HG03439 (cell line): ENCODE measurements at regions not wholly inside any gene's neighbourhood (a gene's known extent, or its start where the extent isn't known, plus 50 kb on each side); places are given as distances from the start of the nearest gene placed in this dataset.

ENCODE experiments used
- ATAC-seq: cut with Tn5 transposase; IDR thresholded peaks from one replicate; pipeline ENCODE4 v1.9.1; 2021; ENCODE audit warnings: mild to moderate bottlenecking, moderate library complexity; ENCODE audit not compliant: unreplicated experiment

DNA sequence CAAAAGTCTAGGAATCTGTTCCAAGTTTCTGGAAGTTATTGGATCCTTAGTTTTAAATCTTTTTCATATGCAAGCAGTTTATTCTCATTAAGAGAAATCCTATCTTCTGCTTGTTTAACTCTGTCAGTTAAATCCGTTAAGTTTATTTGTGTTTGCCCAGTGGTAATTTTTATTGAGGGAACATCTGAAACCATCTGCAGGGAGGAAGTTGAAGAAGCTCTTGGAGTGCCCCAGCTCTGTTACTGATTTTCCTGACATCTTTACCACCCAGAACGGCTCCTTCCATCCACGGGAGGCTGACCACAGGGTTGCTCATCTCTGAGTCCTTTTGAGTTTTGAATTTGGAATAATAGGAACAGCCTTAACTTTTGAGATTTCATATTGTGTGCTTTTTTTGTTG is 99.9 kb upstream of the ZNF618 start:
- no peak for ATAC-seq

DNA sequence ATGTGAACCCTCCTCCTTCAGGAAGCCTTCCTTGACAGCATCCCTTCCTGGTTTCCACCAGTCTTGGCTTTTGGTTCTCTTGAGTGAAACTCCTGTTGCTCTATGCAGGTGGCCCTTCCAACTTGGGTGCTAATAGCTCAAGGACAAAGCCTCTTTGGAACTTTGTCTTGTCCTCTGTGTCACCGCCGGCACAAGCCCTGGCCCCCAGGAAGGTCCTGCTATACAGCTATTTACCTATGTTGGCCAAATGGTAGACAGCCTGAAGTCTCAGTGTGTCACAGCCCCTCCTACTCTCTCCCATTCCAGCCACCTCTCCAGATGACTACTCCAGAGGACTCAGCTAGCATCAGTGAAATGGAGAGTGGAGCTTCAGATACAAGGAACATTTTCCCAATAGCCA is 94.7 kb upstream of the ZNF618 start:
- ATAC-seq, result no peak

DNA sequence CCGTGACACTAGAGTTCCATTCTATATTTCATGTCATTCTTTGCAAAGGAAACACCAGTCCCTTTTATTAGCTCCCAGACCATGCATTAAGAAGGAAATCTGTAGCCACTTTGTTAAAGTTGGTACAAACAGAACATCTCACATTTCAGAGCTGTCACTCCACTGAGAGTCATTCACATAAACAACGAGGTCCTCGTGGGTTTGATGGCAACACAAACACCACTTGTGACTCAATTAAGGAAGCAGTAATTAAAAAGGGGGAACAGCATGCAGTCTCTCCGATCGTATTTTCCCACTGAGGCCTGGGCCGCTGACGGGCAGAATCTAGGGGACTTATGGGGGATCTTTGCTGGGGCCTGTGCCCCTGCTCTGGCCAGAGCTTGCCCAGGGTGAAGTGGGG is 94.2 kb upstream of the ZNF618 start:
- no peak for ATAC-seq

DNA sequence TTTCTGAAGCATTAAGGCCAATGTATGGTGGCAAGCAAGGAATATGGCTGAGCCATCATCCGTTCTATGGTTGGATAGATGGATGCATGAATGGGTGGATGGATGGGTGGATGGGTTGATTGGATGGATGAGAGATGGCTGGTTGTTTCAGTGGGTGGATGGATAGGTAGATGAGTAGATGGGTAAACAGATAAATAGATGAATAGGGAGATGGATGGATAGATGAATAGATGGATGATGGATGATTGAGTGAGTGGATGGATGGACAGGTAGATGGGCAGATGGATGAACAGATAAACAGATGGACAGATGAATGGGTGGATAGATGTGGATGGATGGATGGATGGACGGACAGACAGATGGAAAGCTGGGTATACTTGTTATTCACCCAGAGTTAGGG is 92.6 kb upstream of the ZNF618 start:
- ATAC-seq, result no peak

DNA sequence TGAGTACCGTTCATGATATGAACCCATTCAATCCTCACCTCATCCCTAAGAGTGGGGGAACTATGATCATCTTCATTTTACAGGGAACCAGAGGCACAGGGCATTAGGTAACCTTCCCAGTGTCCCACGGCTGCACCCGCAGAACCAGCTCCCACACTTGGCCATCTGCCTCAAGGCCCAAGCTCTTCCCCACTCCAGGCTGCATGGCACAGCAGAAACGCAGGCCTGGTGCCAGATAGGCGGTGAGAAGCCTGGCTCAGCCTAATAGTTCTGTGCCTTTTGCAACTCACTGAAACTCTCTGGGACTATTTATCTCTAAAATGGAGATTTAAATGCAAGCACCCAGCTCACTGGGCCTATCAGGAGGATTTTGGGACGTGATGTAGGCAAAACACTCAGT is 90.8 kb upstream of the ZNF618 start:
- ATAC-seq, result no peak

DNA sequence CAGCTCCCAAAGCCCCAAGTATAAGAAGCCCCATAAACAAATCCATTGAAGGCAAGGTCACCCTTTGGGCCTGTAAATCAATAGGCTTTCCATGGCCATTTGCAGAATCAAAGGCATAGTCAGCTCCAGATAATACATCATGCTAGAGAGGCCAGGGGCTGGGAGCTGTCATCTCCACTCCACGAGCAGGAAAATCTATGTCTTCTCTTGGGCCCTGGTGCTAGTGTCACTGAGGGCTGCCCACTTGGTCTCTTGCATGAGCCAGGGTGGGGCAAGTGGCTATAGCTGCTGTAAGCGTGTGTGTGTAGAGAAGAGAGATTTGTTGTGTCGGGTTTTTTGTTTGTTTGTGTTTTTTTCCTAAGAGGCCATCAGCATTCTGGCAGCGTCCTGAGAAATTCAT is 90.0 kb upstream of the ZNF618 start:
- no peak for ATAC-seq

DNA sequence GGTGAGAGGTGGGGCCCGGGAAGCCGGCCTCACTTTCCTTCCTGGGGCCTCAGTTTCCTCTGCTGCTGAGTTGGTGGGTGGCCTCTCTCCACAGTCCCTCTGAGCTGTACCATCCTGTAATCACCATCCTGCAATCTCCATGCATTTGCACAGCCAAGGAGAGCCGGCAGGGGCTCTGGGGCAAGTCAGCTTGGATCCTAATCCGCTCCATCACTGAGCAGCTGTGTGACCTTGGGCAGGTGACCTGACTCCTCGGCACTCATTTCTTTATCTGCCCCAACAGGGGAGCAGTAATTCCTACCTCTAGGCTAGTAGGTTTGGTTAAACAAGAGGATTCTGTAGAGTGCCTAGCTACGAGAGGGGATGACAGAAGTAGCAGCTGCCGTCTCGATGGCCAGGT is 88.2 kb upstream of the ZNF618 start:
- no peak for ATAC-seq

DNA sequence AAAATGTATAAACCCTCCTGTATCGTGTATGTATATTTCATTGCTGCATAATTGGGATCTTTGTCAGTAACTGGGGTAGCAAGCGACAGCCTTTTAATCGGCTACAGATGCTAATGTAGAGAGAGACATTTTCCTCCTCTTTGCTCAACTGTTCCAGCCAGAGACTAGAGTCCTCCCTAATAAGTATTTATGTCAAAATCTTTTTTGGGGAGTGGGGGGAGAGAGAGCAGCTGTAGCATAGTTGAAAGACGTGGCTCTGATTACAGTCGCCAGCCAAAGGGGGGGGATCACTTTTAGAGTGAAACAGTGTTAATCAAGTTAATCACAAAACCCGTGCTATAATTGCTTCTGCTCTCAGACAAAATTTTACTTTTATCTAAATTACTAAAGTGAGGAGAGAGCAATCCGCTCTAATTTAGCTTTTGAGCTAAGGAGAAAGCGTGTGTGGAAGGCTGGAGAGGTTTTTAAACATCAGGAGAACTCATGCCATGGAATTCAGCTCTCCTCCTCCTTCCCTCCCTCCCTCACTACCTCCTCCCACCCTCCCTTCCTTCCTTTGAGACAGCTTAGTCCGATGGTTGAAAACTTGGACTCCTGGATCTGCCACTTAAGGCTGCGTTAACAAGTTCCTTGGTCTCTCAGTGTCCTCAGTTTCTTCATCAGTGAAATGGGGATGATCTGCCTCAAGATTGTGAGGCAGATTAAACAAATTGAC is 87.3 kb upstream of the ZNF618 start:
- ATAC-seq, result no peak

DNA sequence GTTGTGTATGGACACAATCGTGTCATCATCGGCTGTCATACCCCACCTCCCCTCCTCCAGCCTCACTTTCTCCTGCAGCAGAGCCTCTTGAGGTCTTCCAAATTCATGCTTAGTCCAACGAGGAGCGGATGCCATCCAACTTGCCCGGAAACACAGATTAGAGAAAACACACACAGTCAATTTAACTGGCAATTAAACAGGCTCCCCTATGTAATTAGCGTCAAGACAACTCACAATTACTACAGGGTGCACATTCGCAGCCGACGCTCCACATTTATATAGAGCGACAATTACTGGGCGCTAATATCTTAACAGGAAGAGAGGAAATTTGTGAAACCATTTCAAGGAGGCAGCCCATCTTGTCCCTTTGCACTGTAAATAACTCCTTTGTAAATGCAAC is 86.0 kb upstream of the ZNF618 start:
- ATAC-seq, result no peak

DNA sequence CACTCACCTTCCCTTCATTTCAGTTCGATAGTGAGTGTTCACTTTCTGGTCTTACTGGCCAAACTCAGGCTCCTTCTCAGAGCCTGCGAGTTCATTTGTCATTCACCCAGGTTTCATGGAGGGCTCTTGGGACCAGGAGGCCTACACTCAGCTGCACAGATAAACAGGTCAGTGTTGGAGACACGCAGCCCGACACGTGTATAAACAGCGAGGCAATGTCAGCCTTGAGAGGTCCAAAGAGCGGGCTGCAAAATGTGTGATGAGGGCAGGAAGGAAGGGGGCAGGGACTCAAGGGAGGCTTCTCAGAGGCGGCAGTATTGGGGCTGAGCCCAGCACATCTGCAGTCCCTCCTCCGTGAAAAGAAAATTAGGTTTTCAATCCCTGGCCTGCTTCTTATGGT is 82.6 kb upstream of the ZNF618 start:
- ATAC-seq, result no peak

DNA sequence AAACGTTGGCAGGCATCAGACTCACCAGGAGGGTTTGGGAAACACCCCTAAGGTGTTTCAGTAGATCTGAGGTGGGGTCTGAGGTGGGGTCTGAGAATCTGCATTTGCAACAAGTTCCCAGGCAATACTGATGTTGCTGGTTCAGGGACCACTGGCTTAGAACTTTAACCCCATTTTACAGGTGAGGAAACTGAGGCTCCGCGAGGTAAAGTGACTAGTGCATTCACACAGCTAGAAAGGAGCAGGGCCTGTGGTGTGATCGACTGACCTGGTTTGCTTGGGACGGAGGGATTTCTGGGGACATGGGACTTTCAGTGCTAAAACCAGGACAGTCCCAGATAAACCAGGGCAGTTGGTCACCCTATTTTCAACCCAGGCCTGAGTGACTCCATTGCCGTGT is 81.4 kb upstream of the ZNF618 start:
- no peak for ATAC-seq

DNA sequence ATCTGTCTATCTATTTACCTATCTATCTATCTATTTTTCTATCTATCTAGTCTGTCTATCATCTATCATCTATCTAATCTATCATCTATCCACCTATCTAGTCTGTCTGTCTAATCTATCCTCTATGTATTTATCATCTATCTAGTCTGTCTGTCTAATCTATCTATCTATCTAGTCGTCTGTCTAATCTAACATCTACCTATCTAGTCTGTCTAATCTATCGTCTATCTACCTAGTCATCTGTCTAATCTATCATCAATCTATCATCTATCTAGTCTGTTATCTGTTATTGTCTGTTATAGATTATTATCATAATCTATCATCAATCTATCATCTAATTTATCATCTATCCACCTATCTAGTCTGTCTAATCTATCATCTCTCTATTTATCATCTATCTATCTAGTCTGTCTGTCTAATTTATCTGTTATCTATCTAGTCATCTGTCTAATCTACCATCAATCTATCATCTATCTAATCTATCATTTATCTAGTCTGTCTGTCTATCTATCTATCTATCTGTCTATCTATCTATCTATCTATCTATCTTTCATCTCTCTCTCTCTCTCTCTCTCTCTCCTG is 80.2 kb upstream of the ZNF618 start:
- ATAC-seq, result no peak

DNA sequence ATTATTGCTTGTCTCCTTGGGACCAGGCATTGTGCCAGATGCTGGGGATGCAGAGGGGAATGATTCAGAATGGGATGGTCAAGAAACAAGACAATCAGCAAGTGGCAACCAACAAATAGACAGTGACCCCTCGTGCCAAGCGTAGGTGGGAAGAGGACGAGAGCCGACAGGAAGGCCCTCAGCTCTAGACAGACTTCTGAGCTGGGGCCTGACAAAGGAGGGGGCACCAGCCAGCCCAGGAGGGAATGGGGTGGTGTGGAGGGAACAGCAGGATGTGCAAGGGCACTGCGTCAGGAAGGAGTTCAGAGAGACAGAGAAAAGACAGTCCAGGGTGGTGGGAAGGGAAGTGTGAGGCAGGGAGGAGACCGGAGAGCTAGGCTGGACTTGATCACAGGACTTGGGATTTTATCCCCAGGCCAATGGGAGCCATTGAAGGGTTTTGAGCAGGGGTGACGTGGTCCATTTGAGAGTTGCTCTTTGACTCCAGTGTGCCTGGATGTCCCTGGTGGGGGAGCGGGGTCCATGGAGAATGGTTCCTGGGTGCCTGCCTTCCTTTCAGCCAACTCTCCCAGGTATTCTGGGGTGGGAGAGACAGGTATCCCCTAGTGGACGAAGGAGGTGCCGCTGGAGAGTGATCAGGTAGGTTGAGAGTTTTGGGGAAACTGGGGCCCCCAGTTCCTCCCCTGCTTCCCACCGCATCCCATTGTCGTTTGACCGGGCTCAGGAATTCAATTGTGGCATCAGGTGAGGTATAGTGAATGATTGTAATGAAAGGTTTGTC is 79.3 kb upstream of the ZNF618 start:
- no peak for ATAC-seq

DNA sequence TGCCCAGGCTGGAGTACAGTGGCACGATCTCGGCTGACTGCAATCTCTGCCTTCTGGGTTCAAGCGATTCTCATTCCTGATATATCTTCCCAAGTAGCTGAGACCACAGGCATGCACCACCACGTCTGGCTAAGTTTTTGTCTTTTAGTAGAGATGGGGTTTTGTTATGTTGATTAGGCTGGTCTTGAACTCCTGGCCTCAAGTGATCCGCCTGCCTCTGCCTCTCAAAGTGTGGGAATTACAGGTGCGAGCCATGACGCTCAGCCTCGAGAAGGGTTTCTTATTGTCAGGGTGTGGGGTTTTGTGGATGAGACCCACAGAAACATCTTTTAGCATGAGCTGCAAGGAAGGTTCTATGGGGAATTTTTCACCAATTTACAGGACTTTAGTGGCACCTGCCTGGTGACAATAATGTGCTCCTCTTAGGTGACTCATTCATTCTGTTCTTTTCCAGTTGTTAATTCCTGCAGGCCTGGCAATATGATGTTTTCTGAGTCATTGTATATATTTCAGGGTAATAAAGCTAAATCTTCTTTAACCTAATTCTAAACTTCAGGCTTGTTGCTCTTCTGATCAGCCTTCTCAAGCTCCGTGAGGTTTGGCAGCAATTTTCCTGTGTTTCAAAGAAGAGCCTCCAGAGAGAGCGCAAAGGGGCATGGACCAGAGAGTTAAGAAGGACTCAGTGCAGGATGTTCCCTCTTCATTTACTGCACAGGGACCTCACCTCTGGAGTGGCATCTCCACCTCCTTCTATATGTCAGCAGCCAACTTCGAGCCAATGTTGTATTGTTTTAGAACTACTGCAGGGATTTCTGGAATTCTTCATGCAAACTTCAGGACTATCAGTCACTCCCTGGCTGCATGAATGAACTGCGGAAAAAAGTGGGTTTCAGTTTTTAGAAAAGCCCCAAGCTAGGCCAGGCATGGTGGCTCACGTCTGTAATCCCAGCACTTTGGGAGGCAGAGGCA is 77.8 kb upstream of the ZNF618 start:
- ATAC-seq, result no peak

DNA sequence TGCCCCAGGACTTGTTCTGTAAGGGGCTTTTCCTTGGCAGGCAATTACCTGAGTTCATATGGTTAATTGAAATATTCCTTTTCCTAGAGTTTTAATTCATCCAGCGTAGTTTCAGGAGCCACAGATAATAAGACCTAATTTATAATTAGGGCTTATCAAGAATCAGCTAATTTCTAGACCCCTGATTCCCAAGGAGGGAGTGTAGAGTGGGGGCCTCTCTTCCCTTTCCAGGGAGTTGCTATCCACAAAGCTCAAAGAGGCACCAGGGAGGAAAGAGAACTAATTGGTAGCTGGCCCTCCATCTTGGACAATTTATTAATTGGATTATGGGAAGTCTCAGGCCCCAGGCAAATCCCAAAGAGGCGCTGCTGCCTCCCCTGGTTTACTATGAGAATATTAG is 75.8 kb upstream of the ZNF618 start:
- no peak for ATAC-seq

DNA sequence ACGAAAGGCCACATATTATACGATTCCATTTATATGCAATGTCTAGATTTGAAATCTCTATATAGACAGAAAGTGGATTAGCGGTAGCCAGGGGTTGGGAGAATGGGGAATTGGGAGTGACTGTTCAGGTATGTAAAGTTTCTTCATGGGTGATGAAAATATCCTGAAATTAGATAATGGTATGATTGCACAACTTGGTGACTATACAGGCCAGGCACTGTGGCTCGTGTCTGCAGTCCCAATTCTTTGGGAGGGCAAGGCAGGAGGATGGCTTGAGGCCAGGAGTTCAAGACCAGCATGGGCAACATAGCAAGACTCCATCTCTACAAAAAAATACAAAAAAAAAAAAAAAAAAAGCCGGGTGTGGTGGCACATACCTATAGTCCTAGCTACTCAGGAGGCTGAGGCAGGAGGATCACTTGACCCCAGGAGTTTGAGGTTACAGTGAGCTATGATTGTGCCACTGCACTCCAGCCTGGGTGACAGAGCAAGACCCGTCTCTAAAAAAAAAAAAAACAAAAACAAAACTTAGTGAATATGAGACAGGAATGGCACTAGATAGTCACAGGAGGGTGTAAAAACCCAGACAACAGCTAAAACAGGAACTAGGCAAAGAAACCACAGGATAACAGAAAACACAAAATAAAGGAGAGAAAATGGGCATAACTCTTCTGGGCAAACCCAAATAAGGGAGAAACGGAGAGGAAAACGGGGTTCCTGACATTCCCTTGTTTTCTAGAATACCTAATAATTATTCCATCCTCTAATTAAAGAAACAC is 72.1 kb upstream of the ZNF618 start:
- ATAC-seq, result no peak

DNA sequence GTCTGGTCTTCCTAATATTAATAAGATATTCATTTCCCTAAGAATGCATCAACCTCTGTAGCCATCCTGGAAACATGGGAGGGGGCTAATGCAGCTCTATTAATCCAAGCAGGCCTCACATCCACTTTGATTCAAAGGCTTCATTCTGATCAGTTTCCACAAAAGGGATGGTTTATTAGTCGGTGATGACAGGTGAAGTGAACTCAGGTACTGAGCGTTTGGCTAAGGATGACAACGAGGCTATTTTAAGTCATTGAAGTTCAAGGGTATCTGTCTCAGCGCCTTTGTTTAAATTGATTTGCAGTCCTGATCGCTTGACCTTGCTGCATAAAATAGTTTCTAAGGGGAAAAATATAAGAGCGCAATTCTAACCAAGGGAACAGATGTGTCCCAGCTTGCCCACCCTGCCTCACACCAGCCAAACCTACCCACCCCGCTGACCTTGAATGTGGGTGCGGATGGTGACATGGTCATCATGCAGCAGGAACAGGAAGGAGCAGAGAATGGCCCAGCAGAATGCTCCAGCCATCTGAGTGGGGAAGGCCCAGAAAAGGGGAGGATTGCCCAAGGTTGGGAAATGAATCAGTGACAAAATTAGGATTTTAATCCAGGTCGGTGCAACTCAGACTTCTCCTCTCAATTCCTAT is 70.5 kb upstream of the ZNF618 start:
- no peak for ATAC-seq

DNA sequence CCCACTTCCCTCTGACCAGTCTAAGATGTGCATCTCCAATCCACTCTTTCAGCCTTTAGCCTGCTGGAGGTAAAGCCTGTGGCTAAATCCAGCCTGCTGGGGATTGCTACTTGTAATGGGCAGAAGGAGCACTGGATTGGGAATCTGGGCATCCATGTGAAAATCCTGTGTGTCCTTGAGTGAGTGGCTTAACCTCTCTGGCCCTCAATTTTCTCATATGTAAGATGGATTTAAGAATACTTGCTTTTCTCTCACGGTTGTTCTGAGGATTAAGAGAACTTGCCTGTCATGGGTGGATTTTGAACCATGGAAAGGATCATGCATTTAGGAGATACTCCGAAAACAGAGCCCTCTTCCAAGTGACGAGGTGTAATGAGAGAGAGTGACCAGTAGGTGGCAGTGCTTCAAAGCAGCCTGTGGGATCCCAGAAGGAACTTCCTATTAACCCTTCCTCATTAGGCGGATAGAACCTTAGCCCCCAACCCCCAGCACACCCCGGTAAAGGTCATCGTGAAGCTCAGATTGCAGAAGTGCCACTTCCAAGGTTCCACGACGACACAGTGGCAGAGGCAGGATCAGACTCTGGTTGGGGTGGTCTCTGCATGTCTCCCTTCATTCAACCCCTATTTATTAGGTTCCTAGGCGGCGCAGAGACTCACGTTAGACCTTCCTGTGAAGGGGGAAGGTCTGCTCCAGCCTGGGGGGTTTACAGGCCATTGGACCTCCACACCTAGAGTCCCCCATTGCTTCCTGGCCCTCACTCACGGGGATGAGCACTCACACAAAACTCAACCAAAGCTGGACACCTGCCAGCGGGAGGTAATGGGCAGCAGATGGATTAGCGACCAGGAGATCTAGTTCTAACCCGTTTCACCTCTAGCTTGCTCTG is 68.7 kb upstream of the ZNF618 start:
- peak; percentile 48 for ATAC-seq
